NCI-H2107 (cell line): ENCODE measurements at regions not wholly inside any gene's neighbourhood (a gene's known extent, or its start where the extent isn't known, plus 50 kb on each side); places are given as distances from the start of the nearest gene placed in this dataset.

Experiments used
- DNase-seq: peaks from one replicate; lab custom pipeline; 2025; lab: John Stamatoyannopoulos, UW

- no peak for DNase-seq
Observed at GRCh38 chr3:933326-933725, 159.5 kb upstream of the CNTN6 start.

DNA sequence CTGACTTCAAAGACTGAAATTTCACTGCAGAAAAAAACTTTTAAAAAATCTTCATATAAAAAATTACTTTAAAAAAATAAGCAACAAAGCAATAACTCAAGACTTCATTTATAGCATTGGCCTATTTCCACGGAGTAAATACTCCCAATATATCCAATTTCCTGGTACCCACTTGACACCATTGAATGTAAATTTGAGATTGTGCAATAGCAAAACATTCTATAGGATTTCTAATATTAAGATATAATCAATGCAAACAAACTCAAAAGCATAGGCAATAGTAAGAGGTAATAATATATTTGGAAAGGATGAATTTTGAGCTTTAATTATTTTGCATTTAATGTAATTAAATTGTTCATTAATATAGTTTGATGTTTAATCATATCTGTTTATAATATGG lies 148.0 kb upstream of the CNTN6 start:
- no peak for DNase-seq

- no peak for DNase-seq
Observed at GRCh38 chr3:945738-946137, 147.1 kb upstream of the CNTN6 start.

DNA sequence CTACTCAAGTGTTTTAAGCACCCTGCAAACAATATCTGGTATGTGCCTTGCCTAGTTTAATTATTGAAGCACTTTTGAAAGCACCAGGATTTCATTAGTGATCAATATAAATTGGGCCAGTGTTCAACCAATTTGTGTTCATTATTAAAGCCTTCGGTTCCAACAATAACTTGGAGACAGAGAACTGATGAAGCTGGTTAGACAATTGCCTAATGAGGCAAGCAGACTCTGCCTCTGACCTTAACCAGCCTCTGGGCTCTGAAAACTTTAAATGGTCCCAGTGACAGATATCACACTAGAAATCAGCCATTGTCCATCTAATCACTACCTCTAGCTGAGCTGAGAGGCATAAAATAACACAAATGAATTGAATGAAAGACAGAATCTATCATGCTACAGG lies 139.9 kb upstream of the CNTN6 start:
- DNase-seq: no peak

- no peak for DNase-seq
Observed at GRCh38 chr3:963255-963654, 129.6 kb upstream of the CNTN6 start.

DNA sequence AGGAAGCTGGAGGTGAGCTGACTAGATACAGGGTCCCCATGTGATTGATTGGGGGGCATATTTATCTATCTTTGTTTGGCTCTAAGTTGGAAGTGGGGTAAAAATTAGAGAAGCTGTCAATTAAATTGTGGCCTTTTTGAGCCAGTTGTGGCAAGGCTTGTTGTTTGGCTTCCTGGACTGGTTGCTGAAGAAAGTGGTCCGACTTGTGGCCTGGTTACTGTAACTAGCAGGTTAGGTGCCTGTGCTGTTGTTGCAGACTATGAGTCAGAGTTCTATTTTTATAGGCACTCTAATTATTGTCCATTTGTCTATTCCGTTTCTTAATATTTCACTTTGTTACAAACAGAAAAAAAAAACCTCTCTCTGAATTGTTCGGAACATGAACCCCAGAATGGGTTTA lies 129.1 kb upstream of the CNTN6 start:
- no peak for DNase-seq

DNA sequence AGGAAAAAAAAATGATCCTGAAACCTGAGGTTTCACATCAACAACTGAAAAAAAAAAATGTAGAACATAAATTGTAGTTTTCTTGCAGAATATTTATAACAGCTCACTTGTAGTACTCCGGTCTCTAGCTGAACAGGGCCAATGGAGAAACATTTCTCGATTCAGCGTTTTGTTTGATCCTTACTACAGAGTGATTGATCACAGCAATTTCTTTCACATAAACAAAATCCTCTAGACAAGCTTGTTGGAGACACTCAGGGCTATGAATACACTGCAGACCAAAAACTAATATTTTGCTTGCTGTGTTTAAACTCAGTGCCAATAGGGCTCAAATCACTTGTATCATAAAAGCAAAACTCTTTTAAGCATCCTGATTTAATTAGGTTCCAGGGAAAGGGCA lies 127.0 kb upstream of the CNTN6 start:
- DNase-seq: no peak

- no peak for DNase-seq
Observed at GRCh38 chr3:966341-966740, 126.5 kb upstream of the CNTN6 start.

- DNase-seq: no peak
Observed at GRCh38 chr3:973340-973739, 119.5 kb upstream of the CNTN6 start.

- no peak for DNase-seq
Observed at GRCh38 chr3:976006-976405, 116.8 kb upstream of the CNTN6 start.

DNA sequence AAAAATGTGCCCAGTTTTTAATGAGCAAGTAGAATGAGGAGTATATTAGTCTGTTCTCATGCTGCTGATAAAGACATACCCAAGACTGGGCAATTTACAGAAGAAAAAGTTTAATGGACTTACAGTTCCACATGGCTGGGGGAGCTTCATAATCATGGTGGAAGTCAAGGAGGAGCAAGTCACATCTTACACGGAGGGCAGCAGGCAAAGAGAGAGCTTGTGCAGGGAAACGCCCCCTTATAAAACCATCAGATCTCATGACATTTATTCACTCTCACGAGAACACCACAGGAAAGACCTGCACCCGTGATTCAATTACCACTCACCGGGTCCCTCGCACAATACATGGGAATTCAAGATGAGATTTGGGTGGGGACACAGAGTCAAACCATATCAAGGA lies 111.7 kb upstream of the CNTN6 start:
- DNase-seq: no peak

- no peak for DNase-seq
Observed at GRCh38 chr3:988785-989184, 104.0 kb upstream of the CNTN6 start.

DNA sequence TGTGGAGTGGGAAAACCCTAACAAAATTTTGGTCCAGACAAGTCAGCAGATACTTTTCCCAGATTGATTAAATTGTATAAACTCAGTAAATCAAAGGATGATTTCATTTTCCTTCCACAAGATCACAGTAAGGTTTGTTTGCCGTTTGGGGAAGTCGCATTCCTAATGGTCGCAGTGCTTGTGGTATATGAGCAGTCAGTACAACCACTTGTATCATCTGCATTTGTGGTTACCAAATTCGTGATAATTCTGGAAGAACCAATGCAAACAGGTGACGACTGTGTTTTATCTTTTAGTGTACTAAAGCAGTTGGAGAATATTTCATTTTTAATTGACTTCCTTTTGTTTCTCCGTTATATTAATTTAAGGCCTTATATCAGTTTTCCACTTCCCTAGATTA lies 100.0 kb upstream of the CNTN6 start:
- no peak for DNase-seq

- no peak for DNase-seq
Observed at GRCh38 chr3:1002010-1002409, 90.8 kb upstream of the CNTN6 start.

- DNase-seq: no peak
Observed at GRCh38 chr3:1007866-1008265, 85.0 kb upstream of the CNTN6 start.

DNA sequence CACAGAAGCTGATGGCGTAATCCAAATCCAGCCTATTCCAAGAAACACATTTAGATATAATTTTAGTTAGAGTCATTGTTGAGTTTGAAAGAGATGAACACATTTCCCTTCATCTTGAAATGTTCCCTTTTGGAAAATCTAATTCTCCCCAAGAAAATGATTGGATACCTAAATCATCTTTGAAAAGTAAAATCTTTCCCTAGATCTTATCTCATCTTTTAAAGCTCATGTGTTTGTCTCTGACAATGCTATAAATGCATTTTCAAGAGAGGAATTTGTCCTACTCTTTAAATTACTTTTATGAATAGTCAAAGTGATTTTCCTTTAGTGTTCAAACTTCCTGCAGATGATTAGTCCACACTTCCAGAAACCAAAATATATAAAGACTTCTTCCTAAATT lies 82.6 kb upstream of the CNTN6 start:
- DNase-seq: no peak

DNA sequence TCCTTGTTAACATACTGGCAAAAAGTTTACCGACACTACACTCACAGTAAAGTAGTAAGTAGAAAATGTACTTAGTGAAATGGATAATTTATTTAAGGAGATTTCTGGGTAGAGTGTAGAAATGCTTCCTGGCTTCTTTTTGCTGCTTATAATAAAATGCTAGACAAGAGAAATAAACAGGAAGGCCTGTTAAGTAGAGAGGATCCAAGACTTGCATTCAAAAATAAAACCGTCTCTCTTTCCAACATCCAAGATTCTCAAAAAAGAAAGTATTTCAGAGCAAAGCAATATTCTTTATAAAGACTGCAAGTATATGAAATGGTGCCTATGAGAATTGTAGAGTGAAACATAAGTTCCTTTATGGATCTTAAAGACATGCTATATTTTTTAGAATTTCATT lies 77.0 kb upstream of the CNTN6 start:
- DNase-seq: no peak

DNA sequence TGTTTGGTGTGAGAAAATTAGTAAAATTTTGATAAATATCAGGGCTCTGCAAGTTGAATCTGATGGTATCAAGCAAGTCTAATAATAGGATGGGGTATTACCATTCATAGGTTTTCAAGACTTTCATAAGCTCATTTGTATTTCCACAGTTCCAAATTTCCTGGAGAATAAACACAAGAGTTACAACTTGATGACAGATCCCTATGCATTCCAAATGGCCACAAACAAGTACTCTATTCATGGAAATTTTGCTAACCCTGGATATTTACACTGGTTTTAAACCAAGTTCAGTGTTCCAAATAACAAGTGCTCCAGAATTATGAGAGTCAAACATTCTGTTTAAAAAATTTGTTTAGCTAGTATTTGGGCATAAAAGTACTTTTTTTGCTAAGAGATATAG lies 75.0 kb upstream of the CNTN6 start:
- no peak for DNase-seq

- no peak for DNase-seq
Observed at GRCh38 chr3:1019157-1019556, 73.7 kb upstream of the CNTN6 start.

GRCh38 chr3:1026395-1026794 lies 66.4 kb upstream of the CNTN6 start:
- no peak for DNase-seq

- no peak for DNase-seq
Observed at GRCh38 chr3:1036207-1036826, 56.5 kb upstream of the CNTN6 start.

DNA sequence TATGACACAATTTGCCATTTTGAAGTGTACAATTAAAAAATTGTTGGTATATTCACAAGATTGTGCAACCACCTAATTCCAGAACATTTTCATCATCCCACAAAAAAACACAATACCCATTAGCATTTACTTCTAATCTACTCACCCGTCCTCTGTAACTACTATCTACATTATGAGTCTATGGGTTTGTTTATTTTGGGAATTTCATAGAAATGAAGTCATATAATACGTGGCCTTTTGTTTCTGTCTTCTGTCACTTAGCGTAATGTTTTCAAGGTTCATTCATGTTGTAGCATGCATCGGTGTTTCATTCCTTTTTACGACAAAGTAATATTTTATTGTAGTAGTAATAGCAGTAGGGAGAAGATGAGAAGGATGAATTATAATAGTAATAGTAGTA lies 55.2 kb upstream of the CNTN6 start:
- DNase-seq: no peak
